ENCODE measurements at regions not wholly inside any gene's neighbourhood (a gene's known extent, or its start where the extent isn't known, plus 50 kb on each side); places are given as distances from the start of the nearest gene placed in this dataset.

- Histone ChIP-seq H2AK5ac (ENCODE audit: low read length) (no peak overlapping the region), H3K14ac (ENCODE audit: low read length) (no peak overlapping the region), H3K4me2 (ENCODE audit: low read length) (no peak overlapping the region), H4K91ac (ENCODE audit: low read depth, low read length) (no peak overlapping the region), H3K4me1 (ENCODE audit: control insufficient read depth in 1 of 2, insufficient read depth in 2 of 2, low read length in 2 of 2) (peaks cover 0 to 2% of the 10 kb centered on the region in 2 experiments), H3K4ac (ENCODE audit: low read depth, low read length) (no peak overlapping the region), H3K79me1 (ENCODE audit: low read length) (peaks cover 1% of the 10 kb centered on the region), H3K23ac (ENCODE audit: low read length) (no peak overlapping the region), H3K9me3 (ENCODE audit: insufficient read depth, low read depth, low read length) (no peaks in the 10 kb centered on the region), H3K27ac (ENCODE audit: low read depth, low read length) (no peak overlapping the region), H3K9ac (ENCODE audit: low read length) (no peak overlapping the region), H3K27me3 (ENCODE audit: insufficient read depth, low read length) (no peaks in the 10 kb centered on the region), H2BK5ac (ENCODE audit: low read depth, low read length, poor library complexity) (no peak overlapping the region), H3K18ac (ENCODE audit: low read length) (no peak overlapping the region), H2BK12ac (ENCODE audit: low read length) (no peak overlapping the region), H4K12ac (ENCODE audit: low read depth, low read length) (no peak overlapping the region), H3K36me3 (ENCODE audit: control insufficient read depth in 1 of 2, insufficient read depth in 2 of 2, low read length in 2 of 2) (no peaks in the 10 kb centered on the region), H2AFZ (ENCODE audit: insufficient read depth, low read length, poor library complexity) (no peak overlapping the region), H2BK120ac (ENCODE audit: insufficient read depth, low read length, poor library complexity) (no peak overlapping the region), H3K79me2 (ENCODE audit: control insufficient read depth, insufficient read depth, low read length, poor library complexity) (no peaks in the 10 kb centered on the region), H4K8ac (ENCODE audit: low read depth, low read length) (no peak overlapping the region), H3K4me3 (ENCODE audit: low read depth, low read length) (no peak overlapping the region)
- WGBS (ENCODE audit: extremely low coverage, insufficient coverage, insufficient read length): no CpG with 5 or more reads among the region's 2 CpGs
- no peak for DNase-seq
Observed at GRCh38 chr1:185487026-185487425, 170.0 kb upstream of the IVNS1ABP start.

- no peak for DNase-seq
- Histone ChIP-seq H4K8ac (ENCODE audit: low read depth, low read length) (no peak overlapping the region), H3K79me1 (ENCODE audit: low read length) (peaks cover 1% of the 10 kb centered on the region), H3K14ac (ENCODE audit: low read length) (no peak overlapping the region), H3K4me3 (ENCODE audit: low read depth, low read length) (no peak overlapping the region), H3K9me3 (ENCODE audit: insufficient read depth, low read depth, low read length) (no peaks in the 10 kb centered on the region), H3K18ac (ENCODE audit: low read length) (no peak overlapping the region), H3K36me3 (ENCODE audit: control insufficient read depth in 1 of 2, insufficient read depth in 2 of 2, low read length in 2 of 2) (no peaks in the 10 kb centered on the region), H2BK12ac (ENCODE audit: low read length) (no peak overlapping the region), H2BK120ac (ENCODE audit: insufficient read depth, low read length, poor library complexity) (no peak overlapping the region), H3K79me2 (ENCODE audit: control insufficient read depth, insufficient read depth, low read length, poor library complexity) (no peaks in the 10 kb centered on the region), H2AK5ac (ENCODE audit: low read length) (no peak overlapping the region), H3K4me1 (ENCODE audit: control insufficient read depth in 1 of 2, insufficient read depth in 2 of 2, low read length in 2 of 2) (peaks cover 0 to 2% of the 10 kb centered on the region in 2 experiments), H4K12ac (ENCODE audit: low read depth, low read length) (no peak overlapping the region), H3K27me3 (ENCODE audit: insufficient read depth, low read length) (no peaks in the 10 kb centered on the region), H3K27ac (ENCODE audit: low read depth, low read length) (no peak overlapping the region), H3K23ac (ENCODE audit: low read length) (no peak overlapping the region), H2BK5ac (ENCODE audit: low read depth, low read length, poor library complexity) (no peak overlapping the region), H4K91ac (ENCODE audit: low read depth, low read length) (no peak overlapping the region), H3K9ac (ENCODE audit: low read length) (no peak overlapping the region), H3K4ac (ENCODE audit: low read depth, low read length) (no peak overlapping the region), H3K4me2 (ENCODE audit: low read length) (no peak overlapping the region), H2AFZ (ENCODE audit: insufficient read depth, low read length, poor library complexity) (no peak overlapping the region)
- WGBS (ENCODE audit: extremely low coverage, insufficient coverage, insufficient read length): no CpG with 5 or more reads among the region's 5 CpGs
Observed at GRCh38 chr1:185486346-185486745, 169.3 kb upstream of the IVNS1ABP start.

GRCh38 chr1:185483664-185484450 is 166.8 kb upstream of the IVNS1ABP start:
- no peak overlapping the region for H3K14ac ChIP-seq (ENCODE audit: low read length)
- no peaks in the 10 kb centered on the region for H3K79me2 ChIP-seq (ENCODE audit: control insufficient read depth, insufficient read depth, low read length, poor library complexity)
- no peak overlapping the region for H3K18ac ChIP-seq (ENCODE audit: low read length)
- no peak overlapping the region for H2AFZ ChIP-seq (ENCODE audit: insufficient read depth, low read length, poor library complexity)
- no peak overlapping the region for H2BK12ac ChIP-seq (ENCODE audit: low read length)
- no peak overlapping the region for H3K4ac ChIP-seq (ENCODE audit: low read depth, low read length)
- peaks cover 0 to 2% of the 10 kb centered on the region in 2 experiments for H3K4me1 ChIP-seq (ENCODE audit: control insufficient read depth in 1 of 2, insufficient read depth in 2 of 2, low read length in 2 of 2)
- no peaks in the 10 kb centered on the region for H3K27me3 ChIP-seq (ENCODE audit: insufficient read depth, low read length)
- no peak overlapping the region for H3K9ac ChIP-seq (ENCODE audit: low read length)
- no peak overlapping the region for H3K23ac ChIP-seq (ENCODE audit: low read length)
- no peak overlapping the region for H3K4me2 ChIP-seq (ENCODE audit: low read length)
- H2BK120ac ChIP-seq (ENCODE audit: insufficient read depth, low read length, poor library complexity): no peak overlapping the region
- no CpG with 5 or more reads among the region's 2 CpGs for WGBS (ENCODE audit: extremely low coverage, insufficient coverage, insufficient read length)
- peaks cover 1% of the 10 kb centered on the region for H3K79me1 ChIP-seq (ENCODE audit: low read length)
- no peaks in the 10 kb centered on the region for H3K9me3 ChIP-seq (ENCODE audit: insufficient read depth, low read depth, low read length)
- H4K91ac ChIP-seq (ENCODE audit: low read depth, low read length): no peak overlapping the region
- H3K4me3 ChIP-seq (ENCODE audit: low read depth, low read length): no peak overlapping the region
- H3K27ac ChIP-seq (ENCODE audit: low read depth, low read length): no peak overlapping the region
- no peak overlapping the region for H2BK5ac ChIP-seq (ENCODE audit: low read depth, low read length, poor library complexity)
- no peak overlapping the region for H2AK5ac ChIP-seq (ENCODE audit: low read length)
- no peak overlapping the region for H4K12ac ChIP-seq (ENCODE audit: low read depth, low read length)
- DNase-seq: peak; percentile 33 to 60
- no peak overlapping the region for H4K8ac ChIP-seq (ENCODE audit: low read depth, low read length)
- H3K36me3 ChIP-seq (ENCODE audit: control insufficient read depth in 1 of 2, insufficient read depth in 2 of 2, low read length in 2 of 2): no peaks in the 10 kb centered on the region

- Histone ChIP-seq H3K27ac (ENCODE audit: low read depth, low read length) (no peak overlapping the region), H3K4me1 (ENCODE audit: control insufficient read depth in 1 of 2, insufficient read depth in 2 of 2, low read length in 2 of 2) (peaks cover 0 to 2% of the 10 kb centered on the region in 2 experiments), H3K36me3 (ENCODE audit: control insufficient read depth in 1 of 2, insufficient read depth in 2 of 2, low read length in 2 of 2) (no peaks in the 10 kb centered on the region), H3K9me3 (ENCODE audit: insufficient read depth, low read depth, low read length) (no peaks in the 10 kb centered on the region), H2BK120ac (ENCODE audit: insufficient read depth, low read length, poor library complexity) (no peak overlapping the region), H4K91ac (ENCODE audit: low read depth, low read length) (no peak overlapping the region), H4K12ac (ENCODE audit: low read depth, low read length) (no peak overlapping the region), H2BK5ac (ENCODE audit: low read depth, low read length, poor library complexity) (no peak overlapping the region), H2AK5ac (ENCODE audit: low read length) (no peak overlapping the region), H3K79me2 (ENCODE audit: control insufficient read depth, insufficient read depth, low read length, poor library complexity) (no peaks in the 10 kb centered on the region), H3K9ac (ENCODE audit: low read length) (no peak overlapping the region), H3K27me3 (ENCODE audit: insufficient read depth, low read length) (no peaks in the 10 kb centered on the region), H2BK12ac (ENCODE audit: low read length) (no peak overlapping the region), H3K4ac (ENCODE audit: low read depth, low read length) (no peak overlapping the region), H4K8ac (ENCODE audit: low read depth, low read length) (no peak overlapping the region), H3K14ac (ENCODE audit: low read length) (no peak overlapping the region), H3K18ac (ENCODE audit: low read length) (no peak overlapping the region), H3K23ac (ENCODE audit: low read length) (no peak overlapping the region), H3K4me2 (ENCODE audit: low read length) (no peak overlapping the region), H3K4me3 (ENCODE audit: low read depth, low read length) (no peak overlapping the region), H2AFZ (ENCODE audit: insufficient read depth, low read length, poor library complexity) (no peak overlapping the region), H3K79me1 (ENCODE audit: low read length) (peaks cover 1% of the 10 kb centered on the region)
- whole genome bisulfite sequencing (ENCODE audit: extremely low coverage, insufficient coverage, insufficient read length): no CpG with 5 or more reads among the region's 1 CpG
- no peak for DNase-seq
Observed at GRCh38 chr1:185483217-185483616, 166.2 kb upstream of the IVNS1ABP start.
